Tibial nerve (tissue), 4 donors: ENCODE measurements at regions not wholly inside any gene's neighbourhood (a gene's known extent, or its start where the extent isn't known, plus 50 kb on each side); places are given as distances from the start of the nearest gene placed in this dataset.

ENCODE experiments used
- DNase-seq, 2 donors: peaks; one replicate each; pipeline ENCODE4 v3.0.0-alpha.2; 2019; ENCODE audit warnings: low spot score in 2 of 2
- H3K27ac ChIP-seq, 4 donors: fragments of 200-600 bp; sonication (generic) in 3 of 4; one replicate each; pipeline ENCODE4 v1.5.1; 2017 to 2019; ENCODE audit warnings: mild to moderate bottlenecking in 1 of 4
- H3K27me3 ChIP-seq, 2 donors: fragments of 200-600 bp; sonication (generic) in 1 of 2; one replicate each; pipeline versions ENCODE4 v1.5.1 to v1.6.0; 2017 to 2019
- H3K36me3 ChIP-seq, 3 donors: fragments of 200-600 bp; sonication (generic); one replicate each; pipeline ENCODE4 v1.5.1; 2018 to 2019
- H3K4me1 ChIP-seq, 4 donors: fragments of 200-600 bp; sonication (generic) in 3 of 4; one replicate each; pipeline ENCODE4 v1.5.1; 2017 to 2019
- H3K4me3 ChIP-seq, 4 donors: fragments of 200-600 bp; sonication (generic) in 3 of 4; one replicate each; pipeline ENCODE4 v1.5.1; 2017 to 2019; ENCODE audit warnings: mild to moderate bottlenecking in 1 of 4, moderate library complexity in 1 of 4
- H3K9me3 ChIP-seq, 4 donors: fragments of 200-600 bp; sonication (generic) in 3 of 4; one replicate each; pipeline ENCODE4 v1.5.1; 2017 to 2019
- CTCF ChIP-seq, 5 experiments: fragments of 200-600 bp in 3 of 5; fragments of 450-650 bp in 2 of 5; sonication (generic) in 3 of 5; IDR thresholded peaks; one replicate each; pipeline ENCODE4 v1.5.1; 2016 to 2019; ENCODE audit warnings: antibody characterized with exemption in 5 of 5, mild to moderate bottlenecking in 3 of 5, moderate library complexity in 2 of 5
- EP300 ChIP-seq, 2 donors: sonication (generic); formaldehyde crosslinking; IDR thresholded peaks; one replicate each; pipeline ENCODE4 v1.6.1; 2017; ENCODE audit warnings: antibody characterized with exemption in 2 of 2, mild to moderate bottlenecking in 1 of 2
- POLR2A ChIP-seq, 2 donors: fragments of 450-650 bp; IDR thresholded peaks; one replicate each; pipeline ENCODE4 v1.6.1; 2017; ENCODE audit warnings: antibody characterized with exemption in 2 of 2, mild to moderate bottlenecking in 2 of 2, moderate library complexity in 2 of 2
- WGBS, 2 donors: methylation state at CpG; one replicate each; pipeline ENCODE4 v1.1.5; 2018; 5-methylcytosine and 5-hydroxymethylcytosine counted together

GRCh38 chr2:185147361-185147760 lies 549.0 kb downstream of the ZNF804A start:
- 84 to 89% methylated on average over 1 of the region's 1 CpG for WGBS, 2 donors

GRCh38 chr2:185152186-185152585 lies 553.9 kb downstream of the ZNF804A start:
- no peak overlapping the region for H3K27ac ChIP-seq
- H3K36me3 ChIP-seq = no peaks in the 10 kb centered on the region
- TF ChIP-seq POLR2A (IDR thresholded peaks at IDR 0.05) (no peak), EP300 (IDR thresholded peaks at IDR 0.05) (no peak), CTCF (IDR thresholded peaks at IDR 0.05) (no peak)
- no peaks in the 10 kb centered on the region for H3K4me1 ChIP-seq
- no peak for DNase-seq
- no peaks in the 10 kb centered on the region for H3K9me3 ChIP-seq
- WGBS, 2 donors = 86% methylated on average over 3 of the region's 3 CpGs
- H3K27me3 ChIP-seq = no peaks in the 10 kb centered on the region
- no peak overlapping the region for H3K4me3 ChIP-seq

More at GRCh38 chr2:185147361-185147760, 549.0 kb downstream of the ZNF804A start:
- no peaks in the 10 kb centered on the region for H3K36me3 ChIP-seq
- H3K27ac ChIP-seq = no peak overlapping the region
- H3K9me3 ChIP-seq = no peaks in the 10 kb centered on the region
- no peak overlapping the region for H3K4me3 ChIP-seq
- DNase-seq = no peak
- TF ChIP-seq CTCF (IDR thresholded peaks at IDR 0.05) (no peak), EP300 (IDR thresholded peaks at IDR 0.05) (no peak), POLR2A (IDR thresholded peaks at IDR 0.05) (no peak)
- H3K4me1 ChIP-seq = no peaks in the 10 kb centered on the region
- no peaks in the 10 kb centered on the region for H3K27me3 ChIP-seq

- 85 to 93% methylated on average over 2 of the region's 2 CpGs for WGBS, 2 donors
- Histone ChIP-seq H3K27ac (no peak overlapping the region), H3K36me3 (no peaks in the 10 kb centered on the region), H3K27me3 (no peaks in the 10 kb centered on the region), H3K9me3 (no peaks in the 10 kb centered on the region), H3K4me1 (no peaks in the 10 kb centered on the region), H3K4me3 (no peak overlapping the region)
- DNase-seq = no peak
- TF ChIP-seq CTCF (IDR thresholded peaks at IDR 0.05) (no peak), EP300 (IDR thresholded peaks at IDR 0.05) (no peak), POLR2A (IDR thresholded peaks at IDR 0.05) (no peak)
These were observed 563.4 kb downstream of the ZNF804A start for GRCh38 chr2:185161701-185162100.

- Histone ChIP-seq H3K27ac (no peak overlapping the region), H3K9me3 (no peaks in the 10 kb centered on the region), H3K36me3 (no peaks in the 10 kb centered on the region), H3K27me3 (no peaks in the 10 kb centered on the region), H3K4me3 (no peak overlapping the region), H3K4me1 (no peaks in the 10 kb centered on the region)
- no peak for TF ChIP-seq EP300 (IDR thresholded peaks at IDR 0.05)
- no peak for DNase-seq
- WGBS, 2 donors = 86 to 100% methylated on average over 1 of the region's 1 CpG
These were observed 564.3 kb upstream of the FSIP2 start for GRCh38 chr2:185174353-185174752.

GRCh38 chr2:185179743-185180142 lies 558.9 kb upstream of the FSIP2 start:
- no peaks in the 10 kb centered on the region for H3K36me3 ChIP-seq
- no peak overlapping the region for H3K4me3 ChIP-seq
- no peak for DNase-seq
- WGBS, 2 donors = 74 to 76% methylated on average over 3 of the region's 3 CpGs
- H3K9me3 ChIP-seq = no peaks in the 10 kb centered on the region
- no peaks in the 10 kb centered on the region for H3K27me3 ChIP-seq
- TF ChIP-seq EP300 (IDR thresholded peaks at IDR 0.05) (no peak), CTCF (IDR thresholded peaks at IDR 0.05) (no peak), POLR2A (IDR thresholded peaks at IDR 0.05) (no peak)
- no peaks in the 10 kb centered on the region for H3K4me1 ChIP-seq
- no peak overlapping the region for H3K27ac ChIP-seq

GRCh38 chr2:185181901-185182300 lies 556.7 kb upstream of the FSIP2 start:
- Histone ChIP-seq H3K4me3 (no peak overlapping the region), H3K27me3 (no peaks in the 10 kb centered on the region), H3K9me3 (no peaks in the 10 kb centered on the region), H3K36me3 (no peaks in the 10 kb centered on the region), H3K4me1 (no peaks in the 10 kb centered on the region), H3K27ac (no peak overlapping the region)
- TF ChIP-seq POLR2A (IDR thresholded peaks at IDR 0.05) (no peak), CTCF (IDR thresholded peaks at IDR 0.05) (no peak), EP300 (IDR thresholded peaks at IDR 0.05) (no peak)
- no peak for DNase-seq
- WGBS, 2 donors = 87 to 88% methylated on average over 3 of the region's 3 CpGs
